Parathyroid adenoma (tissue), 2 donors: ENCODE measurements at regions not wholly inside any gene's neighbourhood (a gene's known extent, or its start where the extent isn't known, plus 50 kb on each side); places are given as distances from the start of the nearest gene placed in this dataset.

Source experiments
- H2AFZ ChIP-seq: fragments of 300-600 bp; sonication (generic); one replicate; pipeline ENCODE4 v1.7.0; 2017; ENCODE audit warnings: antibody characterized with exemption, mild to moderate bottlenecking
- H3K27ac ChIP-seq: fragments of 300-600 bp; sonication (generic); one replicate; pipeline ENCODE4 v1.7.0; 2017
- H3K27me3 ChIP-seq: fragments of 300-600 bp; sonication (generic); one replicate; pipeline ENCODE4 v1.7.0; 2017; ENCODE audit warnings: low read length; ENCODE audit not compliant: control insufficient read depth, insufficient read depth
- H3K36me3 ChIP-seq: fragments of 300-600 bp; sonication (generic); one replicate; pipeline ENCODE4 v1.7.0; 2017; ENCODE audit warnings: low read length; ENCODE audit not compliant: control insufficient read depth, insufficient read depth
- H3K4me1 ChIP-seq: fragments of 300-600 bp; sonication (generic); one replicate; pipeline ENCODE4 v1.7.0; 2017; ENCODE audit warnings: control low read depth
- H3K4me2 ChIP-seq: fragments of 300-600 bp; sonication (generic); one replicate; pipeline ENCODE4 v1.7.0; 2017; ENCODE audit warnings: low read length
- H3K4me3 ChIP-seq: fragments of 300-600 bp; sonication (generic); one replicate; pipeline ENCODE4 v1.7.0; 2017; ENCODE audit warnings: low read depth, low read length
- H3K79me2 ChIP-seq: fragments of 300-600 bp; sonication (generic); one replicate; pipeline ENCODE4 v1.7.0; 2017; ENCODE audit warnings: control low read depth
- H3K9ac ChIP-seq: fragments of 300-600 bp; sonication (generic); one replicate; pipeline ENCODE4 v1.7.0; 2017; ENCODE audit warnings: mild to moderate bottlenecking
- H3K9me3 ChIP-seq: fragments of 300-600 bp; sonication (generic); one replicate; pipeline ENCODE4 v1.7.0; 2017; ENCODE audit warnings: low read length; ENCODE audit not compliant: control insufficient read depth
- CTCF ChIP-seq: fragments of 300-600 bp; sonication (generic); IDR thresholded peaks from one replicate; pipeline ENCODE4 v1.7.0; 2017; ENCODE audit warnings: antibody characterized with exemption, mild to moderate bottlenecking
- donor health status: primary hyperparathyroidism.

DNA sequence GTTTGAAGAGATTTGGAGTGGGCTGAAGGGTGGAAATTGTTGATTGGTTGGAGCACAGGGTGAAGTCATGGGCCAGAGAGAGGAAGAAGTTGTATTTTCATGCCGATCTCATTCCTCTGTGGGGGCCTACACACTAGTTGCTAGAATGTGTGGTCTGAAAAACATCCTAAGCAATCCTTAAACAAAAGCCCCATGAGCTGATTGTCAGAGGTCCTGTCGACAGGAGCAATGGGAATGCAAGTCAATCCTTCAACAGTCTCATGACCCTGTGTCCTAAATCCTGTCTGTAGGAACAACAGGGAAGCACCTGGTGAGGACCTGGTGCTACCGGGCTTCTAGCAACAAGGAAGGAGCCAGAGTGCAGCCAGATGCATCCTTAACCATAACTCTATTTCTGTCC lies 324.0 kb upstream of the TMEM132C start:
- Histone ChIP-seq H3K4me1 (no peaks in the 10 kb centered on the region), H3K9me3 (no peaks in the 10 kb centered on the region), H3K27me3 (no peaks in the 10 kb centered on the region), H3K9ac (no peak overlapping the region), H3K36me3 (no peaks in the 10 kb centered on the region), H3K27ac (no peak overlapping the region), H3K4me3 (no peak overlapping the region), H3K4me2 (no peak overlapping the region), H3K79me2 (no peaks in the 10 kb centered on the region), H2AFZ (no peak overlapping the region)
- TF ChIP-seq CTCF: no peak

- Histone ChIP-seq H3K9me3 (no peaks in the 10 kb centered on the region), H3K27ac (no peak overlapping the region), H3K4me2 (no peak overlapping the region), H3K4me1 (no peaks in the 10 kb centered on the region), H3K4me3 (no peak overlapping the region), H3K9ac (no peak overlapping the region), H3K27me3 (no peaks in the 10 kb centered on the region), H2AFZ (no peak overlapping the region), H3K36me3 (no peaks in the 10 kb centered on the region), H3K79me2 (no peaks in the 10 kb centered on the region)
- no peak for TF ChIP-seq CTCF
Observed at GRCh38 chr12:127943481-127944210, 323.3 kb upstream of the TMEM132C start.

- no peaks in the 10 kb centered on the region for H3K36me3 ChIP-seq
- no peak overlapping the region for H3K27ac ChIP-seq
- no peaks in the 10 kb centered on the region for H3K4me1 ChIP-seq
- no peaks in the 10 kb centered on the region for H3K79me2 ChIP-seq
- TF ChIP-seq CTCF: no peak
- H3K9me3 ChIP-seq: no peaks in the 10 kb centered on the region
- no peak overlapping the region for H3K9ac ChIP-seq
- no peaks in the 10 kb centered on the region for H3K27me3 ChIP-seq
- no peak overlapping the region for H3K4me2 ChIP-seq
- no peak overlapping the region for H2AFZ ChIP-seq
- H3K4me3 ChIP-seq: no peak overlapping the region
Observed at GRCh38 chr12:127944211-127944899, 322.6 kb upstream of the TMEM132C start.

DNA sequence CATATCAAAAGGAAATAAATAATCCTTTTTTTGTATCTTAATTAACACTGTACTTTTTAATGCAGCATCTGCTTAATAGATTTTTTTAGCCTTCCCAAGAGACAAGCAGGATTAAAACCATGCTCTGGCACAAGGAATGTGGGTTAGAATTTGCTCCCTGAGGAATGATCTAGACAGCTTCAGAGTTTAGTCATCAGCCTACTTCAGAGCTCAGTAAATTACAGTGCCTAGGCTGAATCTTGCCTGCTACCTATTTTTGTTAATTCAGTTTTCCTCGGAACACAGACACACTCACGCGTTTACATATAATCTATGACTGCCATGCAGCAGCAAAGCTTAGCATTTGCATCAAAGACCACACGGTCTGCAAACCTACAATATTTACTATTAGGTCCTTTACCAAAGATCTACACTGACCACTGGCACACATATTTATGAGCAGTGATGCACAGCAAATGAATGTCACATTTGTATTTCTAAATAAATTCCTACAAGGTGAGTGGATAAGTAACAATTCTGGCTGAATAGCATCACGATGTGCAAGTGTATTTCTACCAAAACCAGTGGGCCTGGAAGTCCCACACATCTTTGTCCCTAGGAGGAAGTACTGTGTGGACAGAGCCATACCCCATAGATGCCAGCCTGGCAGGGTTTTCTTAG lies 309.8 kb upstream of the TMEM132C start:
- no peaks in the 10 kb centered on the region for H3K9me3 ChIP-seq
- H3K27ac ChIP-seq: no peak overlapping the region
- no peak overlapping the region for H2AFZ ChIP-seq
- no peaks in the 10 kb centered on the region for H3K36me3 ChIP-seq
- H3K9ac ChIP-seq: no peak overlapping the region
- H3K4me1 ChIP-seq: no peaks in the 10 kb centered on the region
- no peaks in the 10 kb centered on the region for H3K79me2 ChIP-seq
- no peak for TF ChIP-seq CTCF
- no peak overlapping the region for H3K4me3 ChIP-seq
- H3K4me2 ChIP-seq: no peak overlapping the region
- no peaks in the 10 kb centered on the region for H3K27me3 ChIP-seq
